Trophoblast cell (in vitro differentiated cells and primary cell): ENCODE measurements at regions not wholly inside any gene's neighbourhood (a gene's known extent, or its start where the extent isn't known, plus 50 kb on each side); places are given as distances from the start of the nearest gene placed in this dataset.

Source experiments
- DNase-seq, 2 donors: peaks; one replicate each; pipeline ENCODE4 v3.0.0-alpha.2; 2016
- H2AFZ ChIP-seq: 2 replicates; pipeline ENCODE4 v1.6.1; 2013; ENCODE audit warnings: low read length, moderate library complexity, mild to moderate bottlenecking; ENCODE audit not compliant: insufficient read depth, poor library complexity
- H2AK5ac ChIP-seq: 2 replicates; pipeline ENCODE4 v1.6.1; 2013; ENCODE audit warnings: mild to moderate bottlenecking, low read length
- H2BK120ac ChIP-seq: 2 replicates; pipeline ENCODE4 v1.6.1; 2013; ENCODE audit warnings: low read length, mild to moderate bottlenecking, moderate library complexity; ENCODE audit not compliant: insufficient read depth, poor library complexity
- H2BK12ac ChIP-seq: 2 replicates; pipeline ENCODE4 v1.6.1; 2013; ENCODE audit warnings: mild to moderate bottlenecking, low read length, moderate library complexity
- H2BK5ac ChIP-seq: 2 replicates; pipeline ENCODE4 v1.6.1; 2013; ENCODE audit warnings: low read length, low read depth, moderate library complexity, mild to moderate bottlenecking; ENCODE audit not compliant: poor library complexity
- H3K14ac ChIP-seq: 2 replicates; pipeline ENCODE4 v1.6.1; 2013; ENCODE audit warnings: mild to moderate bottlenecking, low read length
- H3K18ac ChIP-seq: 2 replicates; pipeline ENCODE4 v1.6.1; 2013; ENCODE audit warnings: mild to moderate bottlenecking, low read length
- H3K23ac ChIP-seq: 2 replicates; pipeline ENCODE4 v1.6.1; 2013; ENCODE audit warnings: low read length
- H3K27ac ChIP-seq: 2 replicates; pipeline ENCODE4 v1.5.1; 2013; ENCODE audit warnings: low read depth, mild to moderate bottlenecking, inconsistent platforms, low read length, moderate library complexity
- H3K27me3 ChIP-seq: 2 replicates; pipeline ENCODE4 v1.6.1; 2013; ENCODE audit warnings: inconsistent platforms, mild to moderate bottlenecking, low read length, moderate library complexity; ENCODE audit not compliant: insufficient read depth
- H3K36me3 ChIP-seq, 2 experiments: 1 replicate in 1 of 2; 2 replicates in 1 of 2; pipeline ENCODE4 v1.6.1; 2013; ENCODE audit warnings: low read length in 2 of 2, mild to moderate bottlenecking in 2 of 2, moderate library complexity in 1 of 2; ENCODE audit not compliant: insufficient read depth in 2 of 2, control insufficient read depth in 1 of 2
- H3K4ac ChIP-seq: 2 replicates; pipeline ENCODE4 v1.6.1; 2013; ENCODE audit warnings: low read depth, mild to moderate bottlenecking, low read length, moderate library complexity
- H3K4me1 ChIP-seq, 2 experiments: 1 replicate in 1 of 2; 2 replicates in 1 of 2; pipeline ENCODE4 v1.6.1; 2013; ENCODE audit warnings: low read length in 2 of 2, mild to moderate bottlenecking in 2 of 2, moderate library complexity in 1 of 2; ENCODE audit not compliant: insufficient read depth in 2 of 2, control insufficient read depth in 1 of 2
- H3K4me2 ChIP-seq: 2 replicates; pipeline ENCODE4 v1.6.1; 2013; ENCODE audit warnings: inconsistent platforms, mild to moderate bottlenecking, low read length, moderate library complexity
- H3K4me3 ChIP-seq: 2 replicates; pipeline ENCODE4 v1.5.1; 2013; ENCODE audit warnings: mild to moderate bottlenecking, low read depth, low read length, inconsistent platforms
- H3K79me1 ChIP-seq: one replicate; pipeline ENCODE4 v1.6.1; 2013; ENCODE audit warnings: low read length
- H3K79me2 ChIP-seq: 2 replicates; pipeline ENCODE4 v1.6.1; 2013; ENCODE audit warnings: low read length, mild to moderate bottlenecking; ENCODE audit not compliant: control insufficient read depth, insufficient read depth, poor library complexity
- H3K9ac ChIP-seq: 2 replicates; pipeline ENCODE4 v1.6.1; 2013; ENCODE audit warnings: mild to moderate bottlenecking, low read length
- H3K9me3 ChIP-seq: 2 replicates; pipeline ENCODE4 v1.6.1; 2013; ENCODE audit warnings: low read depth, mild to moderate bottlenecking, control low read depth, inconsistent platforms, low read length; ENCODE audit not compliant: insufficient read depth
- H4K12ac ChIP-seq: 2 replicates; pipeline ENCODE4 v1.6.1; 2013; ENCODE audit warnings: low read depth, mild to moderate bottlenecking, low read length, moderate library complexity
- H4K8ac ChIP-seq: 2 replicates; pipeline ENCODE4 v1.6.1; 2013; ENCODE audit warnings: low read depth, mild to moderate bottlenecking, low read length, moderate library complexity
- H4K91ac ChIP-seq: one replicate; pipeline ENCODE4 v1.6.1; 2013; ENCODE audit warnings: low read depth, mild to moderate bottlenecking, low read length, moderate library complexity
- WGBS: extraction: QIAGEN DNeasy Blood & Tissue Kit; methylation state at CpG from one replicate; pipeline ENCODE4 v1.1.7; 2013; ENCODE audit warnings: missing lambda C conversion rate; ENCODE audit not compliant: insufficient read length, insufficient coverage; ENCODE audit errors: extremely low coverage; 5-methylcytosine and 5-hydroxymethylcytosine counted together

- H3K4me3 ChIP-seq: no peak overlapping the region
- peaks cover 4 to 10% of the 10 kb centered on the region in 2 experiments for H3K4me1 ChIP-seq
- no peak overlapping the region for H3K23ac ChIP-seq
- H3K27me3 ChIP-seq: no peaks in the 10 kb centered on the region
- no peak overlapping the region for H2BK120ac ChIP-seq
- no peak for DNase-seq
- no peak overlapping the region for H2BK12ac ChIP-seq
- H3K14ac ChIP-seq: no peak overlapping the region
- H3K4ac ChIP-seq: no peak overlapping the region
- H3K79me2 ChIP-seq: no peaks in the 10 kb centered on the region
- no peaks in the 10 kb centered on the region for H3K36me3 ChIP-seq
- H3K9me3 ChIP-seq: no peaks in the 10 kb centered on the region
- H2BK5ac ChIP-seq: no peak overlapping the region
- no peak overlapping the region for H4K8ac ChIP-seq
- H3K27ac ChIP-seq: no peak overlapping the region
- no peak overlapping the region for H3K18ac ChIP-seq
- no peak overlapping the region for H3K4me2 ChIP-seq
- H2AFZ ChIP-seq: no peak overlapping the region
- no peak overlapping the region for H3K9ac ChIP-seq
- no peak overlapping the region for H2AK5ac ChIP-seq
- peaks cover 9% of the 10 kb centered on the region for H3K79me1 ChIP-seq
- WGBS: no CpG with 5 or more reads among the region's 1 CpG
- H4K91ac ChIP-seq: no peak overlapping the region
- H4K12ac ChIP-seq: no peak overlapping the region
These were observed 124.6 kb upstream of the SLC10A2 start for GRCh38 chr13:103190841-103191240.

GRCh38 chr13:103188713-103189326, 122.6 kb upstream of the SLC10A2 start:
- no CpG with 5 or more reads among the region's 3 CpGs for WGBS
- no peaks in the 10 kb centered on the region for H3K9me3 ChIP-seq
- H3K79me2 ChIP-seq: no peaks in the 10 kb centered on the region

GRCh38 chr13:103187721-103188156, 121.5 kb upstream of the SLC10A2 start:
- Histone ChIP-seq H3K4me3 (no peak overlapping the region), H3K4me1 (peaks cover 4 to 12% of the 10 kb centered on the region in 2 experiments), H2AK5ac (no peak overlapping the region), H3K23ac (no peak overlapping the region), H3K27ac (peak overlapping the region; percentile 87), H4K8ac (peak overlapping the region; percentile 59), H4K12ac (no peak overlapping the region), H3K79me2 (no peaks in the 10 kb centered on the region), H3K14ac (no peak overlapping the region), H3K27me3 (no peaks in the 10 kb centered on the region), H2BK120ac (peak overlapping the region; percentile 24), H3K9ac (no peak overlapping the region), H4K91ac (peak overlapping the region; percentile 81), H2BK5ac (peak overlapping the region; percentile 67), H2AFZ (no peak overlapping the region), H3K18ac (no peak overlapping the region), H3K79me1 (peaks cover 9% of the 10 kb centered on the region), H3K9me3 (no peaks in the 10 kb centered on the region), H3K4me2 (peak overlapping the region; percentile 27), H3K4ac (no peak overlapping the region), H3K36me3 (no peaks in the 10 kb centered on the region), H2BK12ac (peak overlapping the region; percentile 30)
- no CpG with 5 or more reads among the region's 10 CpGs for WGBS
- DNase-seq: peak in 1 of 2 donors; percentile 8

More at GRCh38 chr13:103188713-103189326, 122.6 kb upstream of the SLC10A2 start:
- Histone ChIP-seq H4K91ac (no peak overlapping the region), H3K4me1 (peaks cover 4 to 12% of the 10 kb centered on the region in 2 experiments), H3K27me3 (no peaks in the 10 kb centered on the region), H2BK120ac (no peak overlapping the region), H3K27ac (no peak overlapping the region), H3K36me3 (no peaks in the 10 kb centered on the region), H3K23ac (no peak overlapping the region), H3K9ac (no peak overlapping the region), H2AK5ac (no peak overlapping the region), H2BK5ac (no peak overlapping the region), H4K8ac (no peak overlapping the region), H3K14ac (no peak overlapping the region), H3K79me1 (peaks cover 9% of the 10 kb centered on the region), H3K4me3 (no peak overlapping the region), H2BK12ac (peak overlapping the region; percentile 82), H3K4me2 (no peak overlapping the region), H2AFZ (no peak overlapping the region), H3K18ac (no peak overlapping the region), H4K12ac (no peak overlapping the region), H3K4ac (no peak overlapping the region)
- peak in 1 of 2 donors; percentile 61 for DNase-seq

GRCh38 chr13:103184413-103184812, 118.2 kb upstream of the SLC10A2 start:
- no peak overlapping the region for H3K23ac ChIP-seq
- peaks cover 4 to 10% of the 10 kb centered on the region in 2 experiments for H3K4me1 ChIP-seq
- no peak overlapping the region for H4K91ac ChIP-seq
- H3K36me3 ChIP-seq: no peaks in the 10 kb centered on the region
- H3K9ac ChIP-seq: no peak overlapping the region
- no peak overlapping the region for H3K4me2 ChIP-seq
- H3K27ac ChIP-seq: no peak overlapping the region
- no peaks in the 10 kb centered on the region for H3K79me2 ChIP-seq
- H2BK5ac ChIP-seq: no peak overlapping the region
- peaks cover 9% of the 10 kb centered on the region for H3K79me1 ChIP-seq
- no peak overlapping the region for H2AFZ ChIP-seq
- no peak overlapping the region for H4K12ac ChIP-seq
- DNase-seq: no peak
- no peaks in the 10 kb centered on the region for H3K27me3 ChIP-seq
- H2BK120ac ChIP-seq: no peak overlapping the region
- H2BK12ac ChIP-seq: no peak overlapping the region
- H4K8ac ChIP-seq: no peak overlapping the region
- no peaks in the 10 kb centered on the region for H3K9me3 ChIP-seq
- H3K4me3 ChIP-seq: no peak overlapping the region
- H3K4ac ChIP-seq: no peak overlapping the region
- H3K18ac ChIP-seq: no peak overlapping the region
- H2AK5ac ChIP-seq: no peak overlapping the region
- no peak overlapping the region for H3K14ac ChIP-seq
- no CpG with 5 or more reads among the region's 2 CpGs for WGBS
